Loucy (cell line): ENCODE measurements at regions not wholly inside any gene's neighbourhood (a gene's known extent, or its start where the extent isn't known, plus 50 kb on each side); places are given as distances from the start of the nearest gene placed in this dataset.

Source experiments
- H2AFZ ChIP-seq: fragments of 200-600 bp; sonication (generic); 2 replicates; pipeline ENCODE4 v1.6.0; 2016; ENCODE audit warnings: antibody characterized with exemption, mild to moderate bottlenecking, low read length, moderate library complexity
- H3F3A ChIP-seq: fragments of 200-600 bp; 2 replicates; pipeline ENCODE4 v1.6.0; 2016; ENCODE audit warnings: antibody characterized with exemption, low read depth, mild to moderate bottlenecking
- H3K27me3 ChIP-seq: fragments of 200-600 bp; sonication (generic); 2 replicates; pipeline ENCODE4 v1.6.1; 2014; ENCODE audit warnings: low read length, mild to moderate bottlenecking; ENCODE audit not compliant: insufficient read depth, poor library complexity, severe bottlenecking
- H3K36me3 ChIP-seq: fragments of 200-600 bp; sonication (generic); 2 replicates; pipeline ENCODE4 v1.6.1; 2016; ENCODE audit warnings: low read length; ENCODE audit not compliant: insufficient read depth
- H3K4me1 ChIP-seq: fragments of 200-600 bp; sonication (generic); 2 replicates; pipeline ENCODE4 v1.5.1; 2014; ENCODE audit warnings: low read length, mild to moderate bottlenecking; ENCODE audit not compliant: insufficient read depth, poor library complexity, severe bottlenecking
- H3K4me2 ChIP-seq: fragments of 200-600 bp; sonication (generic); 2 replicates; pipeline ENCODE4 v1.6.0; 2014; ENCODE audit warnings: antibody characterized with exemption, low read length, low read depth, mild to moderate bottlenecking; ENCODE audit not compliant: poor library complexity, severe bottlenecking
- H3K4me3 ChIP-seq: fragments of 200-600 bp; sonication (generic); 2 replicates; pipeline ENCODE4 v1.5.1; 2014; ENCODE audit warnings: low read length, mild to moderate bottlenecking, mixed read lengths; ENCODE audit not compliant: poor library complexity, severe bottlenecking
- H3K79me2 ChIP-seq: fragments of 200-600 bp; sonication (generic); 2 replicates; pipeline ENCODE4 v1.6.1; 2014; ENCODE audit warnings: low read length; ENCODE audit not compliant: insufficient read depth
- H3K9ac ChIP-seq: fragments of 200-600 bp; sonication (generic); 2 replicates; pipeline ENCODE4 v1.6.0; 2014; ENCODE audit warnings: mild to moderate bottlenecking, low read depth, low read length, moderate library complexity; ENCODE audit not compliant: poor library complexity, severe bottlenecking
- H3K9me2 ChIP-seq: fragments of 200-600 bp; sonication (generic); replicated peaks from 2 replicates; pipeline ENCODE4 v1.6.1; 2016; ENCODE audit warnings: low read depth, low read length, mixed read lengths
- H3K9me3 ChIP-seq: fragments of 200-600 bp; sonication (generic); 2 replicates; pipeline ENCODE4 v1.6.1; 2014; ENCODE audit warnings: mild to moderate bottlenecking, antibody characterized with exemption, low read length, low read depth; ENCODE audit not compliant: insufficient read depth
- H4K20me1 ChIP-seq: fragments of 200-600 bp; sonication (generic); 2 replicates; pipeline ENCODE4 v1.6.0; 2014; ENCODE audit warnings: antibody characterized with exemption, low read length, mild to moderate bottlenecking; ENCODE audit not compliant: insufficient read depth, poor library complexity, severe bottlenecking
- EZH2phosphoT487 ChIP-seq: fragments of 200-600 bp; IDR thresholded peaks from 2 replicates; pipeline ENCODE4 v1.6.1; 2018; ENCODE audit warnings: antibody characterized with exemption, mild to moderate bottlenecking, moderate library complexity, borderline replicate concordance
- TF ChIP-seq, protein P1 (sequence below): fragments of 200-600 bp; sonication (generic); conservative IDR thresholded peaks from 2 replicates; pipeline ENCODE4 v1.5.1; 2014; ENCODE audit warnings: mild to moderate bottlenecking, antibody characterized with exemption, low read length

DNA sequence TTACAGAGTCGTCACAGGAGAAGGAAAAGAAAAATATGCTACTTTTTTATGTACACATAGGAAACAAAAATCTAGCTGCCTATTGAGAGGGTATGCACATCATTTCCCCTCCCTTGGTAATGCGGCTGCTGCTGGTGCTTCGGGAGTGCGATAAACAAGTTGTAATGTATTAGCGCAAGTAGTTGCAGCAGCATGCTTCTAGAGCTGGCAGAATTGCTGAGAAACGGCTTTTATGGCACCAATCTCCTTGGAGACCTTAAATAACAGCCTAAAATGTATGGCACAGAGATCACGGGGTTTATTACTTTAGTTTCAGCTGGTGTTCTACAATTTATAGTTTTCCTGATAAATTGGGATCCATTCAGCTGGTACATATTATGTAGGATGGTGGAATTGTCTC is 447.6 kb upstream of the TMPO start:
- no peaks in the 10 kb centered on the region for H3K79me2 ChIP-seq
- no peaks in the 10 kb centered on the region for H3K36me3 ChIP-seq
- TF ChIP-seq, protein P1, sequence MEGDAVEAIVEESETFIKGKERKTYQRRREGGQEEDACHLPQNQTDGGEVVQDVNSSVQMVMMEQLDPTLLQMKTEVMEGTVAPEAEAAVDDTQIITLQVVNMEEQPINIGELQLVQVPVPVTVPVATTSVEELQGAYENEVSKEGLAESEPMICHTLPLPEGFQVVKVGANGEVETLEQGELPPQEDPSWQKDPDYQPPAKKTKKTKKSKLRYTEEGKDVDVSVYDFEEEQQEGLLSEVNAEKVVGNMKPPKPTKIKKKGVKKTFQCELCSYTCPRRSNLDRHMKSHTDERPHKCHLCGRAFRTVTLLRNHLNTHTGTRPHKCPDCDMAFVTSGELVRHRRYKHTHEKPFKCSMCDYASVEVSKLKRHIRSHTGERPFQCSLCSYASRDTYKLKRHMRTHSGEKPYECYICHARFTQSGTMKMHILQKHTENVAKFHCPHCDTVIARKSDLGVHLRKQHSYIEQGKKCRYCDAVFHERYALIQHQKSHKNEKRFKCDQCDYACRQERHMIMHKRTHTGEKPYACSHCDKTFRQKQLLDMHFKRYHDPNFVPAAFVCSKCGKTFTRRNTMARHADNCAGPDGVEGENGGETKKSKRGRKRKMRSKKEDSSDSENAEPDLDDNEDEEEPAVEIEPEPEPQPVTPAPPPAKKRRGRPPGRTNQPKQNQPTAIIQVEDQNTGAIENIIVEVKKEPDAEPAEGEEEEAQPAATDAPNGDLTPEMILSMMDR, result no peak
- no peak for TF ChIP-seq EZH2phosphoT487
- H3F3A ChIP-seq, result no peaks in the 10 kb centered on the region
- no peaks in the 10 kb centered on the region for H3K9me2 ChIP-seq
- H3K27me3 ChIP-seq, result no peaks in the 10 kb centered on the region
- no peak overlapping the region for H3K4me2 ChIP-seq
- no peak overlapping the region for H3K9ac ChIP-seq
- H4K20me1 ChIP-seq, result no peaks in the 10 kb centered on the region
- peaks cover 45% of the 10 kb centered on the region for H3K4me1 ChIP-seq
- no peak overlapping the region for H2AFZ ChIP-seq
- H3K4me3 ChIP-seq, result no peak overlapping the region
- no peaks in the 10 kb centered on the region for H3K9me3 ChIP-seq

DNA sequence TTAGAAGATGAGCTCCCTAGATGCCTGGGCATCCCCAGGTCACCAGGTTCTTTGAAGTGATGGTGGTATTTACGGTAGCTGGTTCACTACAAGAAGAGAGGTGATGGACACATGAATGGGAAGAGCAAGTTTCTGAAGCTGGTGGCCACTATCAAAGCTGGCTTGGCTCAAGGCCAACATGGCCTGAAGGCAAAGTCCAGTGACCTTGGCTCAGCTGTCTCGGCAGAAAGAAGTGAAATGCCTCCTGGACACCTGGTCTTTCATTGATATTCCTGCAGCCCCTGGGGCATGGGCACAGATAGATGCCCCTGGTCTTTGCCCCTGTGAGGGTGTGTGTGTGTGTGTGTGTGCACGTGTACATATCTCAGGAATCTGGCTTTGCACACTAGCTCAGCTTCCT is 441.8 kb upstream of the TMPO start:
- peaks cover 36% of the 10 kb centered on the region for H3K4me1 ChIP-seq
- TF ChIP-seq, protein P1, result no peak
- TF ChIP-seq EZH2phosphoT487, result no peak
- no peak overlapping the region for H2AFZ ChIP-seq
- no peak overlapping the region for H3K4me3 ChIP-seq
- no peaks in the 10 kb centered on the region for H4K20me1 ChIP-seq
- H3K4me2 ChIP-seq, result no peak overlapping the region
- no peaks in the 10 kb centered on the region for H3K36me3 ChIP-seq
- no peaks in the 10 kb centered on the region for H3K27me3 ChIP-seq
- no peaks in the 10 kb centered on the region for H3F3A ChIP-seq
- H3K9ac ChIP-seq, result no peak overlapping the region
- no peaks in the 10 kb centered on the region for H3K79me2 ChIP-seq
- no peaks in the 10 kb centered on the region for H3K9me2 ChIP-seq
- H3K9me3 ChIP-seq, result no peaks in the 10 kb centered on the region

DNA sequence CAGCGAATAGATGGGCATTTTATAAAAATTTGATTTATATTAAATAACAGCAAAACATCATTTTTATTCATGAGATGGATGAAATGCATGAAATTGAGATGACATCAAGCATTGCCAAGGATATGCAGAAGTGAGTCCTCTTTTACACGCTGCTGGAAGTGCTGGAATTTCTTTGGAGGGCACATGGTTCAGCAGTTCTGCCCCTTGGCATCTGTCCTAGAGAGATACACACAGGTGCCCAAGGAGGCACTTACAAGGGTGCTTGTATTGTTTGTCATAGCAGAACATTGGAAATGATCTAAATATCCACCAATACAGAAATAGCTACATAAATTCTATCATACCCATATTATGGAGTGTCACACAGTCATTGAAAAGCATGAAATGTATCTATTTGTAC is 441.1 kb upstream of the TMPO start:
- Histone ChIP-seq H3K4me1 (peaks cover 33% of the 10 kb centered on the region), H3K4me2 (no peak overlapping the region), H2AFZ (no peak overlapping the region), H3F3A (no peaks in the 10 kb centered on the region), H3K9ac (no peak overlapping the region), H3K9me3 (no peaks in the 10 kb centered on the region), H4K20me1 (no peaks in the 10 kb centered on the region), H3K27me3 (no peaks in the 10 kb centered on the region), H3K9me2 (no peaks in the 10 kb centered on the region), H3K36me3 (no peaks in the 10 kb centered on the region), H3K4me3 (no peak overlapping the region), H3K79me2 (no peaks in the 10 kb centered on the region)
- TF ChIP-seq, protein P1, result no peak
- TF ChIP-seq EZH2phosphoT487, result no peak
